DOHH2 (cell line): ENCODE measurements at regions not wholly inside any gene's neighbourhood (a gene's known extent, or its start where the extent isn't known, plus 50 kb on each side); places are given as distances from the start of the nearest gene placed in this dataset.

Experiments used
- H3F3A ChIP-seq: fragments of 200-600 bp; sonication (generic), shearing (Covaris generic); 2 replicates; pipeline ENCODE4 v1.6.0; 2016; ENCODE audit warnings: antibody characterized with exemption, mild to moderate bottlenecking; ENCODE audit not compliant: control insufficient read depth, insufficient read depth
- H3K27ac ChIP-seq: fragments of 200-600 bp; sonication (generic); 2 replicates; pipeline ENCODE4 v1.5.1; 2014; ENCODE audit warnings: low read depth, mild to moderate bottlenecking, low read length, moderate library complexity
- H3K27me3 ChIP-seq: fragments of 200-600 bp; sonication (generic); 2 replicates; pipeline ENCODE4 v1.6.1; 2014; ENCODE audit warnings: mild to moderate bottlenecking, low read length, mixed read lengths; ENCODE audit not compliant: control insufficient read depth
- H3K36me3 ChIP-seq: fragments of 200-600 bp; sonication (generic); 2 replicates; pipeline ENCODE4 v1.6.1; 2014; ENCODE audit warnings: mild to moderate bottlenecking, low read length, moderate library complexity, mixed read lengths; ENCODE audit not compliant: control insufficient read depth
- H3K4me1 ChIP-seq: fragments of 200-600 bp; sonication (generic); 2 replicates; pipeline ENCODE4 v1.6.1; 2014; ENCODE audit warnings: mild to moderate bottlenecking, low read length, mixed read lengths; ENCODE audit not compliant: control insufficient read depth
- H3K4me2 ChIP-seq: fragments of 200-600 bp; sonication (generic); 2 replicates; pipeline ENCODE4 v1.6.0; 2014; ENCODE audit warnings: mild to moderate bottlenecking, low read length, moderate library complexity
- H3K4me3 ChIP-seq: fragments of 200-600 bp; sonication (generic); 2 replicates; pipeline ENCODE4 v1.5.1; 2014; ENCODE audit warnings: mild to moderate bottlenecking, low read length, mixed read lengths
- H3K79me2 ChIP-seq: fragments of 200-600 bp; sonication (generic); 2 replicates; pipeline ENCODE4 v1.6.1; 2014; ENCODE audit warnings: mild to moderate bottlenecking, low read length, mixed read lengths; ENCODE audit not compliant: control insufficient read depth
- H3K9me2 ChIP-seq: fragments of 200-600 bp; sonication (generic); replicated peaks from 2 replicates; pipeline ENCODE4 v1.6.1; 2014; ENCODE audit warnings: mild to moderate bottlenecking, low read length, mixed read lengths; ENCODE audit not compliant: control insufficient read depth
- H3K9me3 ChIP-seq: fragments of 200-600 bp; sonication (generic); 2 replicates; pipeline ENCODE4 v1.6.1; 2014; ENCODE audit warnings: antibody characterized with exemption, low read length, mixed read lengths; ENCODE audit not compliant: control insufficient read depth, insufficient read depth
- H4K20me1 ChIP-seq: fragments of 200-600 bp; sonication (generic); 2 replicates; pipeline ENCODE4 v1.6.0; 2014; ENCODE audit warnings: low read depth, mild to moderate bottlenecking, antibody characterized with exemption, low read length, moderate library complexity; ENCODE audit not compliant: control insufficient read depth, insufficient read depth
- EZH2phosphoT487 ChIP-seq: fragments of 200-600 bp; sonication (generic); IDR thresholded peaks from 2 replicates; pipeline ENCODE4 v1.6.1; 2017; ENCODE audit warnings: borderline replicate concordance, mild to moderate bottlenecking, antibody characterized with exemption, low read length, moderate library complexity, mixed read lengths
- TF ChIP-seq, protein P1 (sequence below): fragments of 200-600 bp; sonication (generic); IDR thresholded peaks from one replicate; pipeline ENCODE4 v1.5.1; 2014; ENCODE audit warnings: antibody characterized with exemption, mild to moderate bottlenecking, low read depth, low read length; ENCODE audit not compliant: poor library complexity, severe bottlenecking

DNA sequence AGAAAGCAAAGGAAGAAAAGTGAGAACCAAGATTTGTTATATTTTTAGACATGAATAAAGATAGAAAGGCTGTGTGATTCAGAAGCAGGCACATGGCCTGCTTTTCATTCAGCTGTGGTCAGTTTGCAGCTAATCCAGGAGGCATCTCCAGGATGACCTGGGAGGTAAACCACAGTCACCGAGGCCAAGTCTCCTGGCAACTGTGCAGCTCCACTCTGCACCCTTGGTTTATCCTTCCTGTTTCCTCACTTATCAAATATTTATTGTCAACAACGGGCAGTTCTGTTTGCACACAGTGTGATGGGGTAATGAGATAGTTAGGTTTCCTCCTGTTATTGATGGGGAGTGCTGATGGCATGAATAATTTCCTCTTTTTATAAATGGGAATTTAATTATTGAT lies 243.0 kb downstream of the PSAT1 start:
- Histone ChIP-seq H3F3A (no peaks in the 10 kb centered on the region), H4K20me1 (no peaks in the 10 kb centered on the region), H3K79me2 (no peaks in the 10 kb centered on the region), H3K4me2 (no peak overlapping the region), H3K9me3 (no peaks in the 10 kb centered on the region), H3K9me2 (no peaks in the 10 kb centered on the region), H3K4me3 (no peak overlapping the region), H3K27ac (no peak overlapping the region), H3K4me1 (no peaks in the 10 kb centered on the region), H3K27me3 (no peaks in the 10 kb centered on the region), H3K36me3 (no peaks in the 10 kb centered on the region)
- no peak for TF ChIP-seq EZH2phosphoT487
- TF ChIP-seq, protein P1, sequence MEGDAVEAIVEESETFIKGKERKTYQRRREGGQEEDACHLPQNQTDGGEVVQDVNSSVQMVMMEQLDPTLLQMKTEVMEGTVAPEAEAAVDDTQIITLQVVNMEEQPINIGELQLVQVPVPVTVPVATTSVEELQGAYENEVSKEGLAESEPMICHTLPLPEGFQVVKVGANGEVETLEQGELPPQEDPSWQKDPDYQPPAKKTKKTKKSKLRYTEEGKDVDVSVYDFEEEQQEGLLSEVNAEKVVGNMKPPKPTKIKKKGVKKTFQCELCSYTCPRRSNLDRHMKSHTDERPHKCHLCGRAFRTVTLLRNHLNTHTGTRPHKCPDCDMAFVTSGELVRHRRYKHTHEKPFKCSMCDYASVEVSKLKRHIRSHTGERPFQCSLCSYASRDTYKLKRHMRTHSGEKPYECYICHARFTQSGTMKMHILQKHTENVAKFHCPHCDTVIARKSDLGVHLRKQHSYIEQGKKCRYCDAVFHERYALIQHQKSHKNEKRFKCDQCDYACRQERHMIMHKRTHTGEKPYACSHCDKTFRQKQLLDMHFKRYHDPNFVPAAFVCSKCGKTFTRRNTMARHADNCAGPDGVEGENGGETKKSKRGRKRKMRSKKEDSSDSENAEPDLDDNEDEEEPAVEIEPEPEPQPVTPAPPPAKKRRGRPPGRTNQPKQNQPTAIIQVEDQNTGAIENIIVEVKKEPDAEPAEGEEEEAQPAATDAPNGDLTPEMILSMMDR: no peak

DNA sequence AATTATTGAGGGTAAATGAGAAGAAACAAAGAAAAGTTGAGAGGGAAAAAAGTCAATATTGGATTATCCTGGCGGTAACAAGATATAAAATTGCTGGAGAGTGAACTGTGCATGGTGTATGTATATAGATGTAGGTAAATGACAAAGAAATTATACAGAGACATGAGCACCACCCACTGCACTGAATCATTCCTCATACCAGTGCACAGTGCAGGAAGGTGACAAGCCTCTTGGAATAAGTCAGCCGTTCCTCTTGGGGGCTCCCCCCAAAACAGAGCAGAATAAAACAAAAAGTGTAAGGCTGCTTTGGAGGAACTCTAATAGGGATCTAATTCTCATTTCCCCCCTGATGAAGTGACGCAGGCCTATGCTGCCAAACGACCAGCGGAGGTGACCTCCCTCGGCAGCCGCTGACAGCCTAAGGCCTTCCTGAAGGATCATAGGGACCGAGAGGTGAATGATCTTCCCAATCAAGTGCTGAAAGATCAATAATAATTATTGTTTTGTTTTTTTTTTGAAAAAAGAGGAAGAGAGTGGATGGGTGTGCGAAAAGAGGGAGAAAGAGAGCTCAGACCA lies 245.0 kb downstream of the PSAT1 start:
- Histone ChIP-seq H4K20me1 (no peaks in the 10 kb centered on the region), H3K4me3 (no peak overlapping the region), H3K4me1 (no peaks in the 10 kb centered on the region), H3K27me3 (no peaks in the 10 kb centered on the region), H3K4me2 (no peak overlapping the region), H3K27ac (no peak overlapping the region), H3F3A (no peaks in the 10 kb centered on the region), H3K79me2 (no peaks in the 10 kb centered on the region), H3K36me3 (no peaks in the 10 kb centered on the region), H3K9me2 (no peaks in the 10 kb centered on the region), H3K9me3 (no peaks in the 10 kb centered on the region)
- TF ChIP-seq EZH2phosphoT487: no peak
- TF ChIP-seq, protein P1: no peak

DNA sequence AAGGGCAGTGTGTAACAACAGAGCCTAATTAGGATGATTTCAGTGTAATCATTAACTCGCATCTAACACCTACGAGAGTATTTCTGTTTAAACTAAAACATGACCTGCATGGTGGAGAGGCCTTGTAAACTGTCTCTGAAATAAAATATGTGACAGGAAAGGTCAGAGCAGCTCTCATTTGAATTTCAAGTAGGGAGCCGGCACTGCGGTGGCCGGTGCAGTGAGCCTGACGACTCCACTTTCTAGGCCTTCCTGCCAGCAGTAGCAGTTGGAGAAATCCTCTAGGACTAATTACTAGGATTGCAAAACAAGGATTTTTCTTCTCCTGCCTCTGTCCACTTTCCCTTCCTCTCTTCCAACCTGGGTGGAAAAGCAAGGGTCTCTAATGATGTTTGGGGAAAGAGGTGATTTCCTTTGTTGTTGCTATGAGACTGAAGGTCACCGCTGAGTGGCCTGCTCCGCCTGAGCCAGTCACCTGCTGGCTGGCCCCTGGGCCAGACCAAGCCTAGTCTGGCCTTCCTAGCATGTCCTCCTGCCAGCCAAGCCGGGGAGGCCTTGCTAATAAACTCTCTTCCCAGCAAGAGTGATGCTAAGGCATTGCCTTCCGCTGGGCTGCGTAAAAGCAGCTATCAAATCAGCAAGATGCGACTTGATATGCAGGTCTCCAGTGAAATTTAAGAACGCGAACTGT lies 245.7 kb downstream of the PSAT1 start:
- Histone ChIP-seq H3K4me2 (no peak overlapping the region), H4K20me1 (no peaks in the 10 kb centered on the region), H3K4me3 (no peak overlapping the region), H3K9me2 (no peaks in the 10 kb centered on the region), H3F3A (no peaks in the 10 kb centered on the region), H3K36me3 (no peaks in the 10 kb centered on the region), H3K4me1 (no peaks in the 10 kb centered on the region), H3K27me3 (no peaks in the 10 kb centered on the region), H3K79me2 (no peaks in the 10 kb centered on the region), H3K27ac (no peak overlapping the region), H3K9me3 (no peaks in the 10 kb centered on the region)
- TF ChIP-seq, protein P1: no peak
- no peak for TF ChIP-seq EZH2phosphoT487
